Posterior cingulate gyrus (tissue), 11 donors: ENCODE measurements at regions not wholly inside any gene's neighbourhood (a gene's known extent, or its start where the extent isn't known, plus 50 kb on each side); places are given as distances from the start of the nearest gene placed in this dataset.

ENCODE experiments used
- DNase-seq, 10 donors: peaks; one replicate each; pipeline versions ENCODE4 v3.0.0 to v3.0.0-alpha.2; 2020 to 2021; ENCODE audit warnings: mixed read lengths in 3 of 10
- intact Hi-C: fragments of 100-400 bp; cut with DNase I; formaldehyde crosslinking; loops from one replicate; pipeline ENCODE4 v1.15.1; 2023

GRCh38 chr14:71320734-71321573 lies 413.7 kb downstream of the PCNX1 start:
- intact Hi-C loops: loop anchor here (5.0 to 10.0 kb wide), 5 partner anchors 84 to 276 kb away; no protein-coding TSS in a partner anchor
- DNase-seq: peak; percentile 40 to 93 (median 60)

- no peak for DNase-seq
- intact Hi-C loops: loop anchor here (1.0 to 10.0 kb wide), 6 partner anchors 84 to 432 kb away; no protein-coding TSS in a partner anchor
Observed at GRCh38 chr14:71321574-71322315, 414.5 kb downstream of the PCNX1 start.

- DNase-seq: no peak
- intact Hi-C loops: loop anchor here (1.0 to 10.0 kb wide), 6 partner anchors 85 to 431 kb away; no protein-coding TSS in a partner anchor
Observed at GRCh38 chr14:71322655-71323250, 415.5 kb downstream of the PCNX1 start.

- no peak for DNase-seq
- intact Hi-C loops: loop anchor here (5.0 to 10.0 kb wide), 5 partner anchors 88 to 272 kb away; no protein-coding TSS in a partner anchor
Observed at GRCh38 chr14:71324767-71325272, 417.6 kb downstream of the PCNX1 start.

- no peak for DNase-seq
Observed at GRCh38 chr14:71327691-71328090, 420.4 kb downstream of the PCNX1 start.

GRCh38 chr14:71328183-71328582 lies 420.9 kb downstream of the PCNX1 start:
- intact Hi-C loops: loop anchor here (10.0 kb wide), 1 partner anchor 147 kb away; no protein-coding TSS in a partner anchor
- no peak for DNase-seq

More at GRCh38 chr14:71327691-71328090, 420.4 kb downstream of the PCNX1 start:
- intact Hi-C loops: loop anchor here (10.0 kb wide), 1 partner anchor 147 kb away; no protein-coding TSS in a partner anchor

- intact Hi-C loops: loop anchor here (10.0 kb wide), 1 partner anchor 146 kb away; no protein-coding TSS in a partner anchor
- no peak for DNase-seq
Observed at GRCh38 chr14:71328954-71329353, 421.7 kb downstream of the PCNX1 start.

- intact Hi-C loops: no loop called here
- no peak for DNase-seq
Observed at GRCh38 chr14:71331403-71331802, 424.1 kb downstream of the PCNX1 start.

- no peak for DNase-seq
- intact Hi-C loops: no loop called here
Observed at GRCh38 chr14:71332476-71332875, 425.2 kb downstream of the PCNX1 start.

- intact Hi-C loops: no loop called here
- no peak for DNase-seq
Observed at GRCh38 chr14:71333705-71334104, 426.4 kb downstream of the PCNX1 start.

GRCh38 chr14:71336489-71337192 lies 429.4 kb downstream of the PCNX1 start:
- no peak for DNase-seq
- intact Hi-C loops: no loop called here

GRCh38 chr14:71338153-71338552 lies 430.9 kb downstream of the PCNX1 start:
- DNase-seq: no peak

GRCh38 chr14:71339650-71340415 lies 432.6 kb downstream of the PCNX1 start:
- intact Hi-C loops: no loop called here
- DNase-seq: no peak

More at GRCh38 chr14:71338153-71338552, 430.9 kb downstream of the PCNX1 start:
- intact Hi-C loops: no loop called here

GRCh38 chr14:71341156-71341555 lies 433.9 kb downstream of the PCNX1 start:
- intact Hi-C loops: no loop called here
- DNase-seq: no peak

GRCh38 chr14:71343724-71344123 lies 436.5 kb downstream of the PCNX1 start:
- intact Hi-C loops: no loop called here
- no peak for DNase-seq

- no peak for DNase-seq
- intact Hi-C loops: no loop called here
Observed at GRCh38 chr14:71344506-71344905, 437.2 kb downstream of the PCNX1 start.

GRCh38 chr14:71346685-71347084 lies 439.4 kb downstream of the PCNX1 start:
- no peak for DNase-seq
- intact Hi-C loops: no loop called here

GRCh38 chr14:71348394-71348793 lies 441.1 kb downstream of the PCNX1 start:
- DNase-seq: no peak
- intact Hi-C loops: no loop called here

GRCh38 chr14:71348817-71349216 lies 441.6 kb downstream of the PCNX1 start:
- no peak for DNase-seq
- intact Hi-C loops: no loop called here
